ENCODE measurements at regions not wholly inside any gene's neighbourhood (a gene's known extent, or its start where the extent isn't known, plus 50 kb on each side); places are given as distances from the start of the nearest gene placed in this dataset.

DNA sequence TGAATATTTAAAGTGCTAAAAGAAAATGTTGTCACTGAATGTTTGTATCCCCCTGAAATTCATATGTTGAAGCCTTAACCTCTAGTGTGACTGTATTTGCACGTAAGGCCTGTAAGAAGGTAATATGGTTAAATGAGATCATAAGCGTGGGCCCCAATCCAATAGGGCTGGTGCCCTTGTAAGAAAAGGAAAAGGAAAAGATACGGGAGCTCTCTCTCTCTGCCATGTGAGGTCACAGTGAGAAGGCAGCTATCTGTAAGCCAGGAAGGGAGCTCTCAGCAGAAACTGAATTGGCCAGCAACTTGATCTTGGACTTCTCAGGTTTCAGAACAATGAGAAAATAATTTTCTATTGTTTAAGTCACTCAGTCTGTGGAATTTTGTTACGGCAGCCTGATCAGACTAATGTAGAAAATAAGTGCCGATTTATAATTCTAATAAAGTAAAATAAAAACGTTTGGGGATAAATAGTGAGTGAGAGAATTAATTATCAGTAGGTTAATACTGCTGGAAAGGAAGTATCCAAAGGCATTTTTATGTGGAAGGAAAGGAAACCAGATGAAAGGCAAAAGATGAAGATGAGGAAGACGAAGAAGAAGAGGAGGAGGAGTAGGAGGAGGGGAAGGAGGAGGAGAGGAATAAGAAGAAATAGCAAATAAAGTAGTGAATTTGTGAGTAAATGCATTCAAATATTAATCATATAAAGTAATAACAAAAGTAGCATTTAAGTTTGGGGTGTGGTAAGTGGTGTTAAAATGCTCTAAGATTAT is 188.5 kb upstream of the KRR1 start:
- no peaks in the 10 kb centered on the region for H3K36me3 Mint-ChIP-seq (ENCODE audit: insufficient read depth, unreplicated experiment)
- H3K4me1 Mint-ChIP-seq (ENCODE audit: low read depth, unreplicated experiment) = no peaks in the 10 kb centered on the region
- H3K4me3 Mint-ChIP-seq (ENCODE audit: unreplicated experiment) = no peak overlapping the region
- CTCF ChIA-PET = no interaction called here
- no peaks in the 10 kb centered on the region for H3K27me3 Mint-ChIP-seq (ENCODE audit: insufficient read depth, unreplicated experiment)
- no peak overlapping the region for H3K27ac Mint-ChIP-seq (ENCODE audit: unreplicated experiment)
- no peaks in the 10 kb centered on the region for H3K36me3 ChIP-seq (ENCODE audit: control insufficient read depth, insufficient read depth, low read length)
- no peak for TF ChIP-seq CTCF (IDR thresholded peaks at IDR 0.05; ENCODE audit: insufficient read depth in 1 of 2, low read depth in 1 of 2, low read length in 1 of 2, severe bottlenecking in 1 of 2, unreplicated experiment in 1 of 2)
- intact Hi-C loops (cut with micrococcal nuclease; ENCODE audit: unreplicated experiment) = no loop called here
- H3K9me3 ChIP-seq = no peaks in the 10 kb centered on the region; the same call in 1 of the 2 replicates
- no peaks in the 10 kb centered on the region for H3K9me3 Mint-ChIP-seq (ENCODE audit: unreplicated experiment)
- H3K4me1 ChIP-seq = no peaks in the 10 kb centered on the region
- no peaks in the 10 kb centered on the region for H3K27me3 ChIP-seq (replicated peaks; ENCODE audit: control insufficient read depth, insufficient read depth, low read length)
- no peak for DNase-seq
- H3K4me3 ChIP-seq (ENCODE audit: low read depth, low read length) = no peak overlapping the region
- no TSS peak for BruUV-seq (replicated peaks)
- POLR2A ChIA-PET = no interaction called here

- Histone ChIP-seq H3K36me3 (ENCODE audit: control insufficient read depth, insufficient read depth, low read length) (no peaks in the 10 kb centered on the region), H3K9me3 (no peaks in the 10 kb centered on the region; the same call in 1 of the 2 replicates), H3K4me3 (ENCODE audit: low read depth, low read length) (no peak overlapping the region), H3K27me3 (replicated peaks; ENCODE audit: control insufficient read depth, insufficient read depth, low read length) (no peaks in the 10 kb centered on the region), H3K4me1 (no peaks in the 10 kb centered on the region)
- no peaks in the 10 kb centered on the region for H3K4me1 Mint-ChIP-seq (ENCODE audit: low read depth, unreplicated experiment)
- no peak overlapping the region for H3K4me3 Mint-ChIP-seq (ENCODE audit: unreplicated experiment)
- no peaks in the 10 kb centered on the region for H3K9me3 Mint-ChIP-seq (ENCODE audit: unreplicated experiment)
- BruUV-seq (replicated peaks) = no TSS peak
- no peaks in the 10 kb centered on the region for H3K36me3 Mint-ChIP-seq (ENCODE audit: insufficient read depth, unreplicated experiment)
- H3K27ac Mint-ChIP-seq (ENCODE audit: unreplicated experiment) = no peak overlapping the region
- H3K27me3 Mint-ChIP-seq (ENCODE audit: insufficient read depth, unreplicated experiment) = no peaks in the 10 kb centered on the region
- no peak for DNase-seq
- TF ChIP-seq CTCF (IDR thresholded peaks at IDR 0.05; ENCODE audit: insufficient read depth in 1 of 2, low read depth in 1 of 2, low read length in 1 of 2, severe bottlenecking in 1 of 2, unreplicated experiment in 1 of 2) = no peak
- intact Hi-C loops (cut with micrococcal nuclease; ENCODE audit: unreplicated experiment) = no loop called here
- ChIA-PET POLR2A (no interaction called here), CTCF (no interaction called here)
Measured at GRCh38 chr12:75699251-75699650, 187.8 kb upstream of the KRR1 start.

DNA sequence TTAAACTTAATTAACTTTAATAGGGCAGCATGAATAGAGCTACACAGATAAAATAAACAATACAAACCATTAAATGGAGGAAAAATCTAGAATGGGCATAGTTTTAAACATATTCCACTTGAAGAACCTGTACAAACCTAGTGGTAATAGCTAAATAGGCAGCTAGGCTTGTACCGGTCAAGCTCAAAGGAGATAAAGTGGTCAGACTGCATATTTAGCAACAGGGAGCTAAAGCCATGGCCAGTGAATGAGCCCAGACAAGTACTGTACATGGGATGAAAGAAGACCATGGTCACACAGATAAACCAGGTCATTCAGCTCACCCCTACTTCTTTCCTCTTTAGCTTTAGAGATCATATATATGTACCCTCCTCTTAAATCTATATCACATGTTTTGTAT is 186.6 kb upstream of the KRR1 start:
- Histone ChIP-seq H3K9me3 (no peaks in the 10 kb centered on the region; the same call in 1 of the 2 replicates), H3K4me1 (no peaks in the 10 kb centered on the region), H3K36me3 (ENCODE audit: control insufficient read depth, insufficient read depth, low read length) (no peaks in the 10 kb centered on the region), H3K4me3 (ENCODE audit: low read depth, low read length) (no peak overlapping the region), H3K27me3 (replicated peaks; ENCODE audit: control insufficient read depth, insufficient read depth, low read length) (no peaks in the 10 kb centered on the region)
- no peaks in the 10 kb centered on the region for H3K27me3 Mint-ChIP-seq (ENCODE audit: insufficient read depth, unreplicated experiment)
- no peak overlapping the region for H3K27ac Mint-ChIP-seq (ENCODE audit: unreplicated experiment)
- DNase-seq = no peak
- no peak overlapping the region for H3K4me3 Mint-ChIP-seq (ENCODE audit: unreplicated experiment)
- CTCF ChIA-PET = interaction anchor here (0.9 kb wide), 1 partner anchor 31 kb away, joined by 3 read pairs; no protein-coding TSS in a partner anchor
- POLR2A ChIA-PET = no interaction called here
- no peaks in the 10 kb centered on the region for H3K4me1 Mint-ChIP-seq (ENCODE audit: low read depth, unreplicated experiment)
- TF ChIP-seq CTCF (IDR thresholded peaks at IDR 0.05; ENCODE audit: insufficient read depth in 1 of 2, low read depth in 1 of 2, low read length in 1 of 2, severe bottlenecking in 1 of 2, unreplicated experiment in 1 of 2) = no peak
- H3K9me3 Mint-ChIP-seq (ENCODE audit: unreplicated experiment) = no peaks in the 10 kb centered on the region
- intact Hi-C loops (cut with micrococcal nuclease; ENCODE audit: unreplicated experiment) = no loop called here
- no TSS peak for BruUV-seq (replicated peaks)
- no peaks in the 10 kb centered on the region for H3K36me3 Mint-ChIP-seq (ENCODE audit: insufficient read depth, unreplicated experiment)
